Adrenal gland (tissue), 5 donors: ENCODE measurements at regions not wholly inside any gene's neighbourhood (a gene's known extent, or its start where the extent isn't known, plus 50 kb on each side); places are given as distances from the start of the nearest gene placed in this dataset.

ENCODE experiments used
- CTCF ChIP-seq, 6 experiments: fragments of 450-650 bp in 4 of 6; fragments of 200-600 bp in 2 of 6; sonication (generic) in 1 of 6; IDR thresholded peaks; 1 replicate in 5 of 6; 2 replicates in 1 of 6; pipeline versions ENCODE4 v1.5.1 to v1.8.0; 2016 to 2021; ENCODE audit warnings: antibody characterized with exemption in 6 of 6, mild to moderate bottlenecking in 2 of 6, moderate library complexity in 1 of 6
- POLR2A ChIP-seq, 2 donors: fragments of 450-650 bp; IDR thresholded peaks; one replicate each; pipeline ENCODE4 v1.6.1; 2017; ENCODE audit warnings: antibody characterized with exemption in 2 of 2, mild to moderate bottlenecking in 2 of 2, moderate library complexity in 1 of 2
- donor health status: DM: no; HTN: no; CAD: no.

- TF ChIP-seq CTCF (IDR thresholded peaks at IDR 0.05) = no peak
- TF ChIP-seq POLR2A (IDR thresholded peaks at IDR 0.05) = no peak
Measured at GRCh38 chr11:13135385-13136271, 126.5 kb downstream of the RASSF10 start.
